ENCODE measurements at regions not wholly inside any gene's neighbourhood (a gene's known extent, or its start where the extent isn't known, plus 50 kb on each side); places are given as distances from the start of the nearest gene placed in this dataset.

GRCh38 chr10:131587976-131588680 is 276.6 kb upstream of the TCERG1L start:
- no peak for DNase-seq

- no peak for DNase-seq
Measured at GRCh38 chr10:131588704-131589220, 277.2 kb upstream of the TCERG1L start.

- no peak for DNase-seq
Measured at GRCh38 chr10:131590567-131590966, 279.0 kb upstream of the TCERG1L start.

GRCh38 chr10:131591936-131592335 is 280.4 kb upstream of the TCERG1L start:
- DNase-seq = no peak

GRCh38 chr10:131609176-131609575 is 291.6 kb upstream of the PPP2R2D start:
- DNase-seq = no peak

- no peak for DNase-seq
Measured at GRCh38 chr10:131615150-131615549, 285.7 kb upstream of the PPP2R2D start.

GRCh38 chr10:131616040-131616439 is 284.8 kb upstream of the PPP2R2D start:
- no peak for DNase-seq

- DNase-seq = no peak
Measured at GRCh38 chr10:131617113-131617858, 283.5 kb upstream of the PPP2R2D start.

GRCh38 chr10:131618587-131619267 is 282.1 kb upstream of the PPP2R2D start:
- no peak for DNase-seq

GRCh38 chr10:131620314-131620713 is 280.5 kb upstream of the PPP2R2D start:
- no peak for DNase-seq

- no peak for DNase-seq
Measured at GRCh38 chr10:131620904-131621303, 279.9 kb upstream of the PPP2R2D start.

- DNase-seq = no peak
Measured at GRCh38 chr10:131621784-131622624, 278.8 kb upstream of the PPP2R2D start.

GRCh38 chr10:131625041-131625440 is 275.8 kb upstream of the PPP2R2D start:
- no peak for DNase-seq

- DNase-seq = no peak
Measured at GRCh38 chr10:131626274-131626673, 274.5 kb upstream of the PPP2R2D start.

- no peak for DNase-seq
Measured at GRCh38 chr10:131629026-131629770, 271.6 kb upstream of the PPP2R2D start.

- DNase-seq = no peak
Measured at GRCh38 chr10:131630772-131631258, 270.0 kb upstream of the PPP2R2D start.

- no peak for DNase-seq
Measured at GRCh38 chr10:131631619-131632018, 269.2 kb upstream of the PPP2R2D start.

GRCh38 chr10:131635564-131636015 is 265.2 kb upstream of the PPP2R2D start:
- no peak for DNase-seq

- no peak for DNase-seq
Measured at GRCh38 chr10:131636116-131636515, 264.7 kb upstream of the PPP2R2D start.

GRCh38 chr10:131636841-131637724 is 263.7 kb upstream of the PPP2R2D start:
- no peak for DNase-seq
